HG03432 (cell line): ENCODE measurements at regions not wholly inside any gene's neighbourhood (a gene's known extent, or its start where the extent isn't known, plus 50 kb on each side); places are given as distances from the start of the nearest gene placed in this dataset.

Experiments used
- ATAC-seq: cut with Tn5 transposase; IDR thresholded peaks from one replicate; pipeline ENCODE4 v1.9.1; 2021; ENCODE audit warnings: mild to moderate bottlenecking, moderate library complexity; ENCODE audit not compliant: unreplicated experiment

DNA sequence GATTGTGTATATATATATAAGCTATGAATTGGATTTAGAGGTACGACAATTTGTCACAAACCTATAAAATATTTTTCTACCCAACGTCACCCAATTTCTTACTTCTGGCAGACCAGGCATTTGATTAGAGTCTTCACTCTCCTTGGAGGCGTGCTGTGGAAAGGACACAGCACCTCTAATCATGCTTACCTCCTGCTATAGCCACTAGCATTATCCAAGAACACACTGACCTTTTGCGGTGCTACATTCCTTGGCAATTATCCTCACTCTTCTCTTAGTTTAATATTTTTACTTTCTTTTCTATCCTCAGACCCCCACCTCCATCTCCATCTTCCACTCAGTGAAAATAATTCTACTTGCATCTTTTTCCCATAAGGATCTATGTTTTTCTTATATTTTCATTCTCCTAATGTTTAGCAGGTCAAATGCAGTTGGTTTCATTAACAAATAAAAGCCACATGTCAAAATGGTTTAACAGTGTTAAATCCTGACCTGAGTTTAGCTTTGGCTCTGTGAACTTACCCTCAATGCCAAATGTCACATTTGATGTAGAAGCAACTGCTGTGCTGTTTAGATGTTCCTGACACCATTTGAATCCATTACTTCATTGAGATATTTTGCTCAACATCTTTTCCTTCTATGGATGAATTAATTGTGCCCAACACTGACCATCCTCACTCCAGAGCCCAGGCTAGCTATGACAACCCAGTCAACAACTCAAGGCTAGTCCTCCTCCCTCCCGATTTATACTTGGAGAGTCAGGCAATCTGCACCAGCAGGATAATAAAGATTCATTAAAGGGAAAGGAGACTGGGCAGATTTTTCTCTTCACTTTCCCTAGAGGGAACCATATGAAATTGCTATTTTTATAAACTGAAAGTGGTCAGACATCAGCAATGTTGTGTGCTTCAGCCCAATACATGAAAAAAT is 240.5 kb downstream of the MREG start:
- no peak for ATAC-seq

DNA sequence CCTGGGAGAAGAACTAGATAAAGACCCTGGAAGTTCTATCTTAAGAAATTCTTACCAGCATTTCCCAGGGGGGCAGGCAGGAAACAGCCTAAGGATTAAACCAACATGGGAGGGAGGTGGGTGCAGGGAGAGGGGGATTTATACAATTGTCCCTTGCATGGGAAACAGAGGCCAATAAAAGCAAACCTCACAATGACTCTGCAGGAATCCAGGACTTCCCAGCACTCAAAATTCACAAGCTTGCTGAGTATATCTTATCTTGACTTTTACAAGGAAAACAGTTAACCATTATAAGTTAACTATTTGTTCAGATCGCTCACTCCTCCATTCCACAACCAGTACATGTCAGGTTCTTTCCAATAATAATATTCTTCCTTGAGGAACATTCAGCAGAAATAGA is 241.3 kb downstream of the MREG start:
- ATAC-seq = no peak

DNA sequence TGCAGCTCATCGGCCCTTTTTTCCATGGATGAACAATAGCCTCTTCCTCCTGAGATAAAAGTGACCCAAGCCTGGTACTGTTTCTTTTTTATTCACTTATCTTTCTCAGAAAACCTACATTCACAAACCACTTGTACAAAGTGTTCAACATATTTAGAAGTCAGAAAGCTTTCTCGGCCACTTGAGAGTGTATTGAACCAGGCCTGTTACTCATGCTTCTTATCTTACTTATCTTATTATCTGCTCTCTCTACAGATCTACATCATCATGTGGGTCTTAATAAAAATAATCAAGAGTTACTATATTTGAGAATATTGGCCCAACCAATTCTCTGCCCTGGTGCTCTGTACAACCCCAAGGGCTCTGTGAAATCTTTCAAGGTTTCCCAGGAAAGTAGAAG is 242.1 kb downstream of the MREG start:
- no peak for ATAC-seq

DNA sequence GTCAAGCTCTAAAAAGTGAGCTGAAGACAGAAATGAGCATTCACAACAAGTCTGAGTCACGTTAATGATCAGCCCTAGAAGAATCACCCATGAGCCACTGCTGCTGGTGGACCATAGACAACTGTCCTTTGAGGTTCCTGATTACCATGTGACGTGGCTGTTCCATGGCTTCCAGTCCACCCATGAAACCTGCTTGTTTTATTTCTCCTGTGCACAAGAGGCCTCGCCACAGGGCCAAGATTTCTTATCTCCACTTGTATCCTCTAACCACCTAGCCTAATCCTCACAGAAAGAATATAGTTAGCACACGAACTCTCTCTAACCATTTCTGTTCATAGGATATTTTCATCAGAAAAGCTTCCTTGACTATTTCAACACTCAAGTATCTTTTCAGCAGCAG is 242.7 kb downstream of the MREG start:
- ATAC-seq = no peak

DNA sequence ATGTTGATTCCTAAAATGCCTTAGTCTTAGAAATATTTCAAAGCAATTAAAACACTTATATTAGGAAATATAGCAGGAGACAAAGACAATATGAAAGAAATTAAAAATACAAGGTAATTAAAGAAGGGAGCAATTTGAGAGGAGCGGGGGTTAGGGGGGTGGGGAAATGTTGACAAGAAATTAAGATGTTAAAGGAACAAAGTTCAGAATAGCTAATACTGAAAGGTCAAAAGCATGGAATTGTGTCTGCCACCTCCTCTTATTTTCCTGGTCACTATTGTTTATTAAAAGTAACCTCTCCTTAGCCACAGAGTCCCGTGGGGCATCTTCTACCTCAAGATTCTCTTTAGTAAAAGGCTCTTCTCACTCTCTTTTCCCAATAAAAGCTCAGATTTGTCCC is 244.1 kb downstream of the MREG start:
- ATAC-seq = no peak

DNA sequence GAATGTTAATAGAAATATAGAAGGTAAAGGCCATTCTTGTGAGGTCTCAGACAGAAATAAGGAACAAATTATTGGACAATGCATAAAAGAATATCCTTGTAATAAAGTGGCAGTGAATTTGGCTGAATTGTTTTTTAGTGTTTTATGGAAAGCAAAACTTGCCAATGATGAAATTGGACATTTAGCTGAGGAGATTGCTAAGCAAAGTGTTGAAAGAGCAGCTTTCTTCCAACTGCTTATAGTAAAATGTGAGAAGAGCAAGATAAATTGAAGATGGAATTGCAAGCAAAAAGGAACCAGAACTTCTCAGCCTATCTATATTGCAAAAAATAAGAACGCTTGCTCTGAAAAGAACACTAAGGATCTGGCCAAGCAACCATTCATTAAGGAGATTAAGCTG is 245.7 kb downstream of the MREG start:
- ATAC-seq = no peak

DNA sequence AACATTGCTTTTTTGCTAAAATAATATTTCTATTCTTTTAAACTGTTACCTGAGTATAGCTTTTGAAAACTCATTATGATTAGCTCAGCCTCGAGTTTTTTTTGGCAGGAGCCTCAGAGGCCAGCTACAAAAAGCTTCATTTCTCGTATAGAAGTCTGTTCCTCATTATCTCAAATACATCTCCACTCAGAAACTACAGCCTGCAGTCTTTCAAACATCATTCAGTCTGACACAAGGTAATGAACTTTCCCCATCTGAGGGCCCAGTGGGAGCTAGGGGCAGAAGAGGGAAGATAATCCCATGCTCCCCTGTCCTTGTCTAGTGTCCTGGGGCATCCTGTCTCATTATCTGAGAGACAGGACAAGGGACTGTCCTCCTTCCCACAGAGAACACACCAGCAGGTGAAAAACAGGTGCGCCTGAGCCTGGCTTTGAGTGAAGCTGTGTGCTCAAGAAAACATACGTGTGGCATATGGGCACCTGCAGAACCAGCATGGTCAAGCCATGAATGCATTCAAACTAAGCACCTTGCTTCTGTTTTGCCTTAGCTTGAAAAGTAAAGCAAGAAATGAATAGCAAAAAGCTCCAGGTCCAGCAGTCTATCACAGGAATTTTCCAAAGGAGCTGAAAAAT is 247.5 kb downstream of the MREG start:
- no peak for ATAC-seq

DNA sequence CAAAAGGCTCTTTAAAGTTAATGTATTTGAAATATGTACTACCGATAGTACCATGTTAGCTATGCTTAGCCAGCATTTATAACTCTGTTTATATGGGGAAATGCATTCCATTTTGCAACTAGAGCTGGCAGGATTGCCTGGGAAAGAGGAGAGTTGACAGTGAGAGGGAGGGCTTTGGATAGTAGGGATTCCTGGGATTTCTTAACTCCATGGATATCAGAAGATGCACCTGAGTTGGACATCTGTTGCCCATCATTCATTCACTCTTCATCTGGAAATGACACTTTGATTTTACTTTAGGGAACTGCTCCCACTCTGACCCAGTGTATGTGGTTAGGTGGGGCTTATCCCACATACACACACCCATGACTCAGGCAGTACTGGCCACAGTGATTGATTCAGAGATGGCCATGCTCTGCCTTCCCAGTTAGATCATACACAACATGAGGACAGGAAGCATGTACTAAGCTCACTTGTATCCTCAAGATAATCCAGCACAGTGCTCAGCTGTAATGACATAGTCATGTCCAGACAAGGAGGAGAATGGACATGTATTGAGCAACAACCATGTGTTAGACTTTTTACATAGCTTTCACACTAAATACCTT is 248.8 kb downstream of the MREG start:
- no peak for ATAC-seq

DNA sequence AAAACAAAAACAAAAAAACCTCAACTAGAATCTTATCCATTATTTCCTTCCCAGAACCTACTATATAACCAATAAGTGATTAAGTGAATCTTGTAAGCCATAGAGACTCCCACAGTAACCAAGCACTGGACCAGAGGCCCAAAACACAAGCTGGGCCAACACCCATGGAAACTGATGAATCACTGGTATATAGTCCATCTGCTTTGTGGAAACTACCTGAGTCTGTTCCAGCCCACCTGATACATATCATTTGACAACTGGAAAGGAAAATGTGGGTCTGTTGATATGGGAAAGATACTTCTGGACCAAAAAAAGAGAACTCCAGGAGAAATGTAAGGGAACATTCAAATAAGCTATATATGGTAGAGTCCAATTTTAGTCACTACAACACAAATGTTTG is 252.8 kb downstream of the MREG start:
- ATAC-seq = no peak

DNA sequence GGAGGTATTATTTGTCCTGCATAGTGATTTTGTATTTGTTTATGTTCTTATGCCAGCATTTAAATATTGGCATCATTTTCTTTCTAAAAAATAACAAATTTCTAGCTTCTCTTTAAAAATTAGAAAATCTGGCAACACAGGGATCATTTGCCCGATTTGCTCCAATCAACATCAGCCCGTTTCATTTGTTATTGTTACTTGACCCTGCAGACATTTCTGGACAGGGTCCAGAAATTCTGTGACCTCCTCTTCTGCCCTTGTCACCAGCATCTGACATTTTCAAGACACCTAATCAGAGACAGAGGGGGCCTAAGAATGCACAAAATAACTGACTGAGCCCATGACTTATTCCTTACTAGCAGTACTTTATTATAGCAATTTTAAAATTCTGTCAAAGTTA is 253.3 kb downstream of the MREG start:
- no peak for ATAC-seq

DNA sequence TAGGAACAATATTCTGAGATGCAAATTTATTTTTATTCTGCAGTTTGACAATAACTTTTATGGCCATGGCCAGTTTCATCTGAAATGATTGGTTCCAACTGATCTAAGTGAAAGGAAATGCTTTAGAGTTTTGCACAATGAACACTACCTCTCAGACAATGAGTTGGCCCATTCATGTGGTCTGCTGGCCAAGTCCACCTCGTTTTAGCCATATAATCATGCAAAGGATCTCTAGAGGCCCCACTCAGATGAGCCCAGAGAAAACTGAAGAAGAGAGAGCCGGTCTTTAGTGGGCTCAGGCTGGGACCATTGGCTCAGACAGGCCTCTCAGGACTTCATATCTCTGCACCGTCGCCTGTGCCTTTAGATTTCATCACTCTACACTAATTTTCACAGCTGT is 254.7 kb downstream of the MREG start:
- ATAC-seq = no peak

DNA sequence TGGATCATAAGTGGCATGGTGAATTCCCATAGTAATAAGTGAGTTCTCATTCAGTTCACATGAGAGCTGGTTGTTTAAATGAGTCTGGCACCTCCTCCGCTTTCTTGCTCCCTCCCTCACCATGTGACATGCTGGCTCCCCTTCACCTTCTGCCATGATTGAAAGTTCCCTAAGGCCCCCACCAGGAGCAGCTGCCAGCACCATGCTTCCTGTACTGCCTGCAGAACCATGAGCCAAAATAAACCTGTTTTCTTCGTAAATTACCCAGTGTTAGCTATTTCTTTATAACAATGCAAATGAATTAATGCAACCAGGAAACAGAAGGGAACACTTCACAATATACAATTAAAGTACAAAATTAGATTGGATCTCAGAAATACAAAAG is 257.0 kb downstream of the MREG start:
- no peak for ATAC-seq

DNA sequence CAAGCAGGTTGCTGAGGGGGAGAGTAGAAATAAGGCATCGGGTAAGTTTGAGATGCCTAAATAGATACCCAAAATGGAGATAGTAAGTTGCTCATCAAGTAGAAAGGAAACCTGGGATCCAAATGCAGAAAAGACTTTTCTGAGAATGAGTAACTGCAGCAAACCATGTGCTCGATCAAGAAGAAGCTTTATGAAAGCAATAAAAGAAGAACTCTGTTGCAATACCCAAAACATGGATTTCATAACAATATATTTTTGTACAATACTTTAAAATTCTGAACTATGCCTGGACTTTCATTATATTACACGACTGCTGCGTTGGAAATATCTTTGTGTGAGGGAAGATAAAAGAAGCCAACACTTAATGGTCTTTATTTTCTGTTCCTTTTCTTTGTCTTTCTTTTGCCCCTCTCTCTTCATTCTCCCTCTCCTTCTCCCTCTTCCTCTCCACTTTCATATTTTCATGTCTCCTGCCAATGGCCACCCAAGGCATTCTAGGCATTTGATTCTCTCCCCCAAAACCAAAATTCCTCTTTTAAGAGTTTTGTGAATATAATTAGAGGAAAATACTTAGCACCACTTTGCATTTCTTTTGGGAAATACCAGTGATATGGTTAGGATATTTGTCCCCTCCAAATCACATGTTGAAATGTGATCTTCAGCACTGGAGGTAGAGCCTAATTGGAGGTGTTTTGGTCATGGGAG is 257.6 kb downstream of the MREG start:
- ATAC-seq = no peak

DNA sequence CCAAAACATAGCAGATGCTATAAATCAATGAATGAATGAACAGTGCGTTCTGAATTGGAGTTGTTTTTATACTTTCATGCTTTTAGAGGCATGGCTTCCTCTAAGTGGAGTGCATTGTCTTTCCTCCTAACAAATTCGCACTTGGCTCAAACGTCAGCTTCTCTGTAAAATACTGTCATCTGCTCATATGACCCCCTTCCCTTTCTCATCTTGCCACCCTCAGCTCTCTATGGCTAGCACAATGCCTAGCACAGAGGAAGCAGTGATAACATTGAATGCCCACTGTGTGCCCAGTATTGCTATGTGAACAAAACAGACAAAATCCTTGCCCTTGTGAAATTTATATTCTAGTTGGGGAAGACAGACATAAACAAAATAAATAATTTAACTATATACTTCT is 258.8 kb downstream of the MREG start:
- ATAC-seq = no peak

DNA sequence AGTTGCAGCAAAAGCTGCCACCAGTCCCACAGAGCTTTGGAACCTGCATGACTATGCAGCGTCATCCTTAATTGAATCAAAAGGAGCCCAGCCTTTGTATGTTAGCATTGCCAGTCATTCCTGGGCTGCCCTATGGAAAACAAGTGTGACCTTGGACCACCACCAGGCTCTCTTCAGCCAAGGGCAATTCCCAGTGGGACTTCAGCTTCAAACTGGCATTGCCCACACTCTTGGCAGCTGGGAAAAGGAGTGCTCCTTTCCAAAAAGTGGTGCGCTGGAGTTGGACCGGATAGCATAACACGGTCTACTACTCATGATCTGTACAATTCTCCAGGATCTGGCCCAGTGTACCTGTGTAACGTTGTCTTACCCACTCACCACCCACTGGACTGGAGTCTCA is 259.5 kb downstream of the MREG start:
- ATAC-seq = no peak

DNA sequence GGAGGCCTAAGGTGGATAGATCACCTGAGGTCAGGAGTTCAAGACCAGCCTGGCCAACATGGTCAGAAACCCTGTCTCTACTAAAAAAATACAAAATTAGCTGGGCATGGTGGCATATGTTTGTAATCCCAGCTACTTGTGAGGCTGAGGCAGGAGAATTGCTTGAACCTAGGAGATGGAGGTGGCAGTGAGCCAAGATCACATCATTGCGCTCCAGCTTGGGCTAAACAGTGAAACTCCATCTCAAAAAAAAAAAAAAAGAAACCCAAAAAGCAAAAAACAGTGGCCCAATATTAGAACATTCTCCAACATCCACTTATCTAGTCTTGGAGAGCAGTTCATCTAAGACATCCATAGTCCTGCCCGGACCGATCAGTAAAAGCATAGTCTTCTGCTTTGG is 260.4 kb downstream of the MREG start:
- ATAC-seq = no peak

DNA sequence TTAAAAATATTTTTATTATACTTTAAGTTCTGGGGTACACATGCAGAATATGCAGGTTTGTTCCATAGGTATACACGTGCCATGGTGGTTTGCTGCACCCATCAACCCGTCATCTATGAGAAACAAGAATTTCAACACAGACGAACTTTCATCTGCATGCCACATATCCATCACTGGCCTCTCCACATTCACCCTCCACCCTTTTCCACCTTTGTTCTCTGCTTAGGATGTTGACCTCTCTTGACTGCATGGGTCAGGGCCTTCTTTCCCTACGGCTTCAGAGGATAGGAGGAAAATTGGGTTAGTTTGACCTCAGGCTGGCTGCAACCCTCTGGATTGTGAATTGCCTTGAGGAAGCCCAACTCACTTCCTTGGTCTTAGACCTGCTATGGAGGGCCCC is 260.9 kb downstream of the MREG start:
- ATAC-seq = no peak

DNA sequence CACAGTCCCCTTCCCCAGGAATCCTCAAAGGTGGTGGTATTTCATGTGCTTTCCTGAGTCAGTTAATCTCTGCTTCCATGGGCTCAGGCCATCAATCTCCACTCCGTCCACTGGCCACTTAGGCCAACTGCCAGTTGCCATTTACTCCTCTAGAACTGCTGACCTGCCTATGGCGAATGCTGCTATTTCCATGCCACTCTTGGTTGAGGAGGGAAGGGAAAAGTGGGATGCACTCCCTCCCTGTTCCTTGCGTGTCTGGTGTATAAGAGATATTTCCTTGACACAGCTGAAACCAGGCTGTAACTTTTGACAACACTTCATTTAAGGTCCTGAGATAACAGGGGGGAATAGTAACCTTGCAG is 261.5 kb downstream of the MREG start:
- no peak for ATAC-seq

DNA sequence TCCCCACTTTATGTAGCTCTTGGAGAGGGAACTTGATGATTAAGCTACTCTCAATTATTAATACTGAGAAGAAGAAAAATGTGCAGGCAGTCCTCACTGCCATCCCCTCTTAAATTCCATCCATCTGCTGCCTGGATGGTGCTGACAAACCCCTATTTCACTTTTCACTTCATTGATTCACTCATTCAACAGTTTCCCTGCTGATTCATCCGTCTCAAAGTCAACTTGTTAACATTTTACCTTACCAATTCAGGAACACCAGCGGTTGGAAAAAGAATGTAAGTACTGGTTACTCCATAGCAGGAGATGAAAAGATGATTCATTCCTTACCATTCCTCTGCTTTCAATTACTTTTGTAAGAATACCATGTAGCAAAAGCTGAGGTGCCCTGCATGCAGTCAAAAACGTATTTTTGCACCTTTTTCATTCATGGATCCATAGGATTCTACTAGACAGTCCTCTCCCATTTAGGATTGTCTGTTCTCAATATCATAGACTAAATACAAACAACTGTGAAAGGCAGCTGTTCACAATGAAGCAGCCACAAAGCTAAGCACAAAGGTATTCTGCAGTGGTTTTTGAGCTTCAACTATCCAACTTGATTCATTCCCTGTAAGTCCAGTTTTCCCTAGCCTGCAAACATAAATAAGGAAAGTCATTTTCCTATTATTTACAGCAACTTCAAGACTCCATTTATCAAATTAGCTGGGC is 262.0 kb downstream of the MREG start:
- ATAC-seq = no peak

DNA sequence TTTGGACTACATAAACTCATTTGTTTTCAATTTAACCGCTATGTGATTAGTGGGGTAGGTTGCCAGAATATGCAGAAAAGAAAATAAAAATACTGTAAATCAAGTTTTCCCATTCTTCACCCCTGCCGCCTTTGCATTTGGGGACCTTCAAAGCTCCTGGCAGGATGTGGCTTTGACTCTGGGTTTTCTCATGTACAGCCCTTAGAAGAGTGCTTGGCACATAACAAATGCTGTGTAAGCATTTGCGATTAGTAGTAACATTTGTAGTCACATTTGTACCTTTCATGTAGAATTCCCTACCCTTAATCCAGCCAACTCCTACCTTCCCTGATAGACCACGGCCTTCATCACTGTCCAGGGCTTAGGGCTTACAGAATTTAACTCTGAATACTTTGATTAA is 262.6 kb downstream of the MREG start:
- peak; percentile 38 for ATAC-seq
